Nephron progenitor cell (in vitro differentiated cells): ENCODE measurements at regions not wholly inside any gene's neighbourhood (a gene's known extent, or its start where the extent isn't known, plus 50 kb on each side); places are given as distances from the start of the nearest gene placed in this dataset.
"Not testable (repeated sequence)": the region's sequence is repeated elsewhere in the genome, so short reads cannot be mapped to it uniquely, and the experiment has no call there.

Experiments
- DNase-seq: peaks from one replicate; pipeline ENCODE4 v3.0.0; 2021
- H3K27ac Mint-ChIP-seq: 2 replicates; pipeline ENCODE4 v1.8.0; 2021; ENCODE audit warnings: mild to moderate bottlenecking, moderate library complexity, mixed read lengths
- H3K27me3 Mint-ChIP-seq: 2 replicates; pipeline ENCODE4 v1.8.0; 2021; ENCODE audit warnings: mild to moderate bottlenecking, low read depth, mixed read lengths; ENCODE audit not compliant: poor library complexity
- H3K36me3 Mint-ChIP-seq: 2 replicates; pipeline ENCODE4 v1.8.0; 2021; ENCODE audit warnings: low read depth, mixed read lengths
- H3K4me1 Mint-ChIP-seq: 2 replicates; pipeline ENCODE4 v1.8.0; 2021; ENCODE audit warnings: mixed read lengths
- H3K4me3 Mint-ChIP-seq: 2 replicates; pipeline ENCODE4 v1.8.0; 2021; ENCODE audit warnings: mild to moderate bottlenecking, moderate library complexity, mixed read lengths
- H3K9me3 Mint-ChIP-seq: 2 replicates; pipeline ENCODE4 v1.8.0; 2021; ENCODE audit warnings: mild to moderate bottlenecking, moderate library complexity, mixed read lengths
- TF ChIP-seq, protein P1 (sequence below): fragments of 200-600 bp; sonication (generic); IDR thresholded peaks from 2 replicates; pipeline ENCODE4 v1.5.0; 2021; ENCODE audit warnings: antibody characterized with exemption

DNA sequence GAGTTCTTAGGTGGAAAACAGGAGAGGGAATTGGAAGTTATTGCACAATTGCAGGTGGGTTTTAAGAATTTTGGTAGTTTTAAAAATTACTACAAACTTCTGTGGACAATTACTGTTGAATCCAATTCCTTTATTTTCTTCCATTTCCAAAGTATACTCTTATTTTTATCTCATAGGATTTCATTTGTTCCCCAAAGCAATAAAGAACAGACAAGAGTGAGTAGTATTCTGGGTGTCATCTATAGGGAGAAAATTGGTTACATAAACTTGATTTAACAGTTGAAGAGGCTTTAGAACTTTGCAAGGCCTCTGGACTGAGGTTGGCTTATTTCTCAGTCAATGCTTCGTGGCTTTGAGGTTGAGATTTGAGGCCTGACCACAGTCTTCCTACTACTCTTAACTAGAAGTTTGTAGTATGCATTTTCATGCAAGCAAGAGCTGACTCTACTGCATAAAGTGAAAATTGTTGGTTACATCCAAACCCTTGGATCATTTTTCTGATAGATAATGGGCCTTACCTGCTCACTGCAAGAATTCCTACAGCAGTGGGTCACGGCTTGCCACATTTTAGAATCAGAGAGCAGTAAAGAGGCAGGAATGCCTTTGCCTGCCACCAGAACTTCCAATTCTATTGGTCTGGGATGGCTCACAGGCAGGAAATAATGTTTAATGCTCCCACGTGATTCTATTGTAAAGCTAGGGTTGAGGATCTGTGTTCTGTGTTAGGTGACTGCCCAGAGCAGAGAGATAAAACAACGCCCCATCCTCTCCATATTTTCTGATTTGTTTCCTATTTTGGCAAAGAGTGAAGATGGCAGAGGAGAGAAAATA, 270.5 kb downstream of the TTC6 start:
- Mint-ChIP-seq H3K4me3 (no peak overlapping the region), H3K9me3 (peaks cover 4% of the 10 kb centered on the region), H3K27me3 (peaks cover 15% of the 10 kb centered on the region), H3K27ac (no peak overlapping the region), H3K36me3 (no peaks in the 10 kb centered on the region), H3K4me1 (peaks cover 8% of the 10 kb centered on the region)
- no peak for DNase-seq
- TF ChIP-seq, protein P1, sequence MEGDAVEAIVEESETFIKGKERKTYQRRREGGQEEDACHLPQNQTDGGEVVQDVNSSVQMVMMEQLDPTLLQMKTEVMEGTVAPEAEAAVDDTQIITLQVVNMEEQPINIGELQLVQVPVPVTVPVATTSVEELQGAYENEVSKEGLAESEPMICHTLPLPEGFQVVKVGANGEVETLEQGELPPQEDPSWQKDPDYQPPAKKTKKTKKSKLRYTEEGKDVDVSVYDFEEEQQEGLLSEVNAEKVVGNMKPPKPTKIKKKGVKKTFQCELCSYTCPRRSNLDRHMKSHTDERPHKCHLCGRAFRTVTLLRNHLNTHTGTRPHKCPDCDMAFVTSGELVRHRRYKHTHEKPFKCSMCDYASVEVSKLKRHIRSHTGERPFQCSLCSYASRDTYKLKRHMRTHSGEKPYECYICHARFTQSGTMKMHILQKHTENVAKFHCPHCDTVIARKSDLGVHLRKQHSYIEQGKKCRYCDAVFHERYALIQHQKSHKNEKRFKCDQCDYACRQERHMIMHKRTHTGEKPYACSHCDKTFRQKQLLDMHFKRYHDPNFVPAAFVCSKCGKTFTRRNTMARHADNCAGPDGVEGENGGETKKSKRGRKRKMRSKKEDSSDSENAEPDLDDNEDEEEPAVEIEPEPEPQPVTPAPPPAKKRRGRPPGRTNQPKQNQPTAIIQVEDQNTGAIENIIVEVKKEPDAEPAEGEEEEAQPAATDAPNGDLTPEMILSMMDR = no peak

GRCh38 chr14:37869633-37870032, 274.2 kb downstream of the TTC6 start:
- Mint-ChIP-seq H3K27me3 (peaks cover 15% of the 10 kb centered on the region), H3K4me3 (no peak overlapping the region), H3K9me3 (peaks cover 6% of the 10 kb centered on the region), H3K36me3 (no peaks in the 10 kb centered on the region), H3K27ac (no peak overlapping the region), H3K4me1 (peaks cover 15% of the 10 kb centered on the region)
- no peak for DNase-seq
- TF ChIP-seq, protein P1 = no peak

DNA sequence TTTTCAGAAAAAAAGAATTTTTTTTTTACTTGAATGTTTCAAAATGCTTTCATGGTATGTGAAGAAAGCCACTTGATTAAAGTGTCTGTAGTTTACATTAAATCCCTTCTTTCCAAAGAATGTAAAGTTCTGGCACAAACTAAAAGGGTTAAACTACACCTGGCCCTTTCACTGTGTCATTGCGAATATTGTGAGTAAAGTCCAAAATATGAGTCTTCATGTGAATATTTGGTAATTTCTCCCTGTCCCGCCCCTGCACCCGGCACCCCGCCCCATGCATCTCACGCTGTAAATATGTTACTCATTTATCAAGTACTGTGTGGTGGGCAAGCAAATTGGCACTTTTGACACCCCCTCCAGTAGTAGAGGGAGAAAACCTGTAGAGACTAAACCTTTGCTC, 274.7 kb downstream of the TTC6 start:
- peaks cover 6% of the 10 kb centered on the region for H3K9me3 Mint-ChIP-seq
- H3K4me3 Mint-ChIP-seq = no peak overlapping the region
- H3K36me3 Mint-ChIP-seq = no peaks in the 10 kb centered on the region
- peaks cover 16% of the 10 kb centered on the region for H3K4me1 Mint-ChIP-seq
- H3K27me3 Mint-ChIP-seq = peaks cover 14% of the 10 kb centered on the region
- TF ChIP-seq, protein P1 = no peak
- DNase-seq = no peak
- H3K27ac Mint-ChIP-seq = no peak overlapping the region

- no peak overlapping the region for H3K27ac Mint-ChIP-seq
- H3K9me3 Mint-ChIP-seq = peaks cover 6% of the 10 kb centered on the region
- H3K4me3 Mint-ChIP-seq = no peak overlapping the region
- H3K27me3 Mint-ChIP-seq = peaks cover 12% of the 10 kb centered on the region
- DNase-seq = no peak
- H3K4me1 Mint-ChIP-seq = peaks cover 16% of the 10 kb centered on the region
- no peaks in the 10 kb centered on the region for H3K36me3 Mint-ChIP-seq
- TF ChIP-seq, protein P1 = no peak
These were observed 275.4 kb downstream of the TTC6 start for GRCh38 chr14:37870632-37871346.

DNA sequence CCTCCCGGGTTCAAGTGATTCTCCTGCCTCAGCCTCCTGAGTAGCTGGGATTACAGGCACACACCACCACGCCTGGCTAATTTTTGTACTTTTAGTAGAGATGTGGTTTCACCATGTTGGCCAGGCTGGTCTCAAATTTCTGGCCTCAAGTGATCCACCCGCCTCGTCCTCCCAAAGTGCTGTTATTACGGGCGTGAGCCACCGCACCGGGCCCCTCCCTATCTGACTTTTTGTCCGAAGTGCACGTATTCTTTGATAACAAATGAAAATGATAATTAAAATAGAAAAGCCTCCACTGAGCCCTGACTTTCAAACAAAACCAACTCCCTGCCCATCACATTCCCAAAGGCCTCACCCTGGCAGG, 278.6 kb downstream of the TTC6 start:
- not testable (repeated sequence) for H3K36me3 Mint-ChIP-seq, DNase-seq, H3K4me3 Mint-ChIP-seq, H3K27ac Mint-ChIP-seq, H3K9me3 Mint-ChIP-seq
- H3K27me3 Mint-ChIP-seq = peaks cover 22% of the 10 kb centered on the region
- peaks cover 16% of the 10 kb centered on the region for H3K4me1 Mint-ChIP-seq

DNA sequence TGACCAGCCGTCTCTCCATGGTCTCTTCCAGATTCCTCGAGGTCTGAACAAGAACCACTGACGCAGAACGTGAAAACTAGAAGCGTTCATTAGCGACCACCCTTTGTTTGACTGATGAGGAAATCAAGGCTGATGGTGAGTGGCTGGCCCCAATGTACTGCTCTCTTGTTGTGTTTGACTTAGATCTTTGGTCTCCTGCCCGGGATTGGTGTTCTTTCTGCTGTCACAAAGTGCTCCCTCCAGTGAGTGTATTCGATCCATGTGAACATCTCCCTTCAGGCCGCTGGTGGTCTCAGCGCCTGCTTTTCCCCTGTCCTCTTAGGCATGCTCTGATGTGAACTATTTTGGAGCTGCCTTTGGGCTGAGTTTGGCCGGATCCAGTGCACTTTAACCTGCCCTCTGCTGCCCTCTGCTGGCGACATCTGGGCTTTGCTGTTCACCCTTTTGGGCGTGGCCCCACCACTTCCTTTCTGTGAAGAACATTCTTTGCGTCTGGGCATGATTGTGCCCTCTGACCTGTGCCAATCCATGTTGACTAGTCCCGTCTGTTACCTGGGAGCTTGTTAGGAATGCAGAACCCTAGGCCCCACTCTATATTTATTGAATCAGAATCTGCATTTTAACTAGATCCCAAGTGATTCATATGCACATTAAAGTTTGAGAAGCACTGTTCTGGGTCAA, 279.1 kb downstream of the TTC6 start:
- Mint-ChIP-seq H3K36me3 (no peaks in the 10 kb centered on the region), H3K27ac (no peak overlapping the region), H3K4me1 (peaks cover 16% of the 10 kb centered on the region), H3K27me3 (peaks cover 18% of the 10 kb centered on the region), H3K4me3 (no peak overlapping the region), H3K9me3 (peaks cover 6% of the 10 kb centered on the region)
- DNase-seq = peak; percentile 95
- TF ChIP-seq, protein P1 = peak; percentile 85
